Calu3 (cell line): ENCODE measurements at regions not wholly inside any gene's neighbourhood (a gene's known extent, or its start where the extent isn't known, plus 50 kb on each side); places are given as distances from the start of the nearest gene placed in this dataset.
"Not testable (repeated sequence)": the region's sequence is repeated elsewhere in the genome, so short reads cannot be mapped to it uniquely, and the experiment has no call there.

Source experiments
- BruUV-seq: library from RNA; stranded (reverse); fragments of 400-500 nt; replicated peaks from 2 replicates; lab custom pipeline; 2021; lab: Mats Ljungman, UMichigan
- CTCF ChIA-PET: fragments of 300-600 bp; sonication (Branson Sonifier 250); formaldehyde crosslinking; loops from one replicate; lab custom pipeline; 2022; ENCODE audit warnings: antibody characterized with exemption; lab: Charles Lee
- DNase-seq: peaks from one replicate; pipeline ENCODE4 v3.0.0; 2022
- H3K27ac Mint-ChIP-seq: one replicate; pipeline ENCODE4 v1.8.0; 2022; ENCODE audit warnings: mixed read lengths; ENCODE audit not compliant: unreplicated experiment
- H3K27me3 Mint-ChIP-seq: one replicate; pipeline ENCODE4 v1.8.0; 2022; ENCODE audit warnings: mixed read lengths; ENCODE audit not compliant: unreplicated experiment
- H3K36me3 Mint-ChIP-seq: one replicate; pipeline ENCODE4 v1.8.0; 2022; ENCODE audit warnings: mild to moderate bottlenecking, moderate library complexity, mixed read lengths; ENCODE audit not compliant: insufficient read depth, unreplicated experiment
- H3K4me1 Mint-ChIP-seq: one replicate; pipeline ENCODE4 v1.8.0; 2022; ENCODE audit warnings: mild to moderate bottlenecking, low read depth, mixed read lengths; ENCODE audit not compliant: unreplicated experiment
- H3K4me3 Mint-ChIP-seq: one replicate; pipeline ENCODE4 v1.8.0; 2022; ENCODE audit warnings: mild to moderate bottlenecking, low read depth, moderate library complexity, mixed read lengths; ENCODE audit not compliant: unreplicated experiment
- H3K9me3 Mint-ChIP-seq: one replicate; pipeline ENCODE4 v1.8.0; 2022; ENCODE audit warnings: low read depth, mixed read lengths; ENCODE audit not compliant: unreplicated experiment
- CTCF ChIP-seq: fragments of 200-600 bp; IDR thresholded peaks from one replicate; pipeline ENCODE4 v1.8.0; 2022; ENCODE audit warnings: antibody characterized with exemption; ENCODE audit not compliant: unreplicated experiment
- intact Hi-C: fragments of 100-400 bp; cut with micrococcal nuclease; formaldehyde crosslinking; loops from one replicate; pipeline ENCODE4 v1.10.0; 2022; ENCODE audit not compliant: unreplicated experiment

- Mint-ChIP-seq H3K4me1 (no peaks in the 10 kb centered on the region), H3K27me3 (no peaks in the 10 kb centered on the region), H3K4me3 (no peak overlapping the region), H3K9me3 (peaks cover 32% of the 10 kb centered on the region), H3K36me3 (no peaks in the 10 kb centered on the region), H3K27ac (no peak overlapping the region)
- TF ChIP-seq CTCF, result no peak
- no peak for DNase-seq
- intact Hi-C loops, result no loop called here
- BruUV-seq, result no TSS peak
- CTCF ChIA-PET, result no interaction called here
Measured at GRCh38 chr20:29306390-29307072, 1950.9 kb upstream of the DEFB115 start.

GRCh38 chr20:29307484-29307883, 1950.0 kb upstream of the DEFB115 start:
- CTCF ChIA-PET, BruUV-seq: not testable (repeated sequence)
- H3K9me3 Mint-ChIP-seq, result peaks cover 38% of the 10 kb centered on the region

GRCh38 chr20:29308956-29309355, 1948.5 kb upstream of the DEFB115 start:
- CTCF ChIA-PET, H3K27ac Mint-ChIP-seq, intact Hi-C loops, H3K27me3 Mint-ChIP-seq, H3K4me1 Mint-ChIP-seq, H3K36me3 Mint-ChIP-seq, H3K4me3 Mint-ChIP-seq, DNase-seq, BruUV-seq: not testable (repeated sequence)
- H3K9me3 Mint-ChIP-seq, result peaks cover 43% of the 10 kb centered on the region

More at GRCh38 chr20:29307484-29307883, 1950.0 kb upstream of the DEFB115 start:
- H3K27ac Mint-ChIP-seq, DNase-seq, H3K4me1 Mint-ChIP-seq, H3K27me3 Mint-ChIP-seq, H3K36me3 Mint-ChIP-seq, intact Hi-C loops, H3K4me3 Mint-ChIP-seq: not testable (repeated sequence)

GRCh38 chr20:29309481-29309880, 1948.0 kb upstream of the DEFB115 start:
- CTCF ChIA-PET, H3K27ac Mint-ChIP-seq, intact Hi-C loops, H3K4me1 Mint-ChIP-seq, H3K27me3 Mint-ChIP-seq, DNase-seq, BruUV-seq, H3K4me3 Mint-ChIP-seq, H3K36me3 Mint-ChIP-seq: not testable (repeated sequence)
- peaks cover 48% of the 10 kb centered on the region for H3K9me3 Mint-ChIP-seq

- DNase-seq, CTCF ChIA-PET, H3K36me3 Mint-ChIP-seq, H3K27ac Mint-ChIP-seq, H3K27me3 Mint-ChIP-seq, H3K4me3 Mint-ChIP-seq, H3K4me1 Mint-ChIP-seq, BruUV-seq, intact Hi-C loops: not testable (repeated sequence)
- peaks cover 35% of the 10 kb centered on the region for H3K9me3 Mint-ChIP-seq
Measured at GRCh38 chr20:29311046-29311445, 1946.4 kb upstream of the DEFB115 start.

GRCh38 chr20:29312679-29313078, 1944.8 kb upstream of the DEFB115 start:
- peaks cover 33% of the 10 kb centered on the region for H3K9me3 Mint-ChIP-seq

More at GRCh38 chr20:29312679-29313078, 1944.8 kb upstream of the DEFB115 start:
- intact Hi-C loops, H3K27ac Mint-ChIP-seq, H3K27me3 Mint-ChIP-seq, H3K4me1 Mint-ChIP-seq, BruUV-seq, H3K36me3 Mint-ChIP-seq, H3K4me3 Mint-ChIP-seq, CTCF ChIA-PET, DNase-seq: not testable (repeated sequence)
